DMS153 treated with DMSO at 0.1 percent for 48 hours (cell line): ENCODE measurements at regions not wholly inside any gene's neighbourhood (a gene's known extent, or its start where the extent isn't known, plus 50 kb on each side); places are given as distances from the start of the nearest gene placed in this dataset.

Source experiments
- DNase-seq: peaks from one replicate; lab custom pipeline; 2025; ENCODE audit not compliant: unreplicated experiment; lab: John Stamatoyannopoulos, UW

GRCh38 chr18:67692811-67693210 is 176.3 kb upstream of the DSEL start:
- DNase-seq: no peak

- no peak for DNase-seq
Measured at GRCh38 chr18:67682516-67682915, 166.0 kb upstream of the DSEL start.

- DNase-seq: no peak
Measured at GRCh38 chr18:67677489-67677888, 161.0 kb upstream of the DSEL start.

- DNase-seq: no peak
Measured at GRCh38 chr18:67672716-67673115, 156.2 kb upstream of the DSEL start.

- DNase-seq: no peak
Measured at GRCh38 chr18:67672155-67672554, 155.6 kb upstream of the DSEL start.

- no peak for DNase-seq
Measured at GRCh38 chr18:67670024-67670543, 153.6 kb upstream of the DSEL start.

GRCh38 chr18:67665266-67665665 is 148.7 kb upstream of the DSEL start:
- DNase-seq: no peak

- DNase-seq: no peak
Measured at GRCh38 chr18:67662996-67663395, 146.5 kb upstream of the DSEL start.

- no peak for DNase-seq
Measured at GRCh38 chr18:67661555-67661954, 145.0 kb upstream of the DSEL start.

- DNase-seq: no peak
Measured at GRCh38 chr18:67654101-67654500, 137.6 kb upstream of the DSEL start.

GRCh38 chr18:67652288-67652687 is 135.8 kb upstream of the DSEL start:
- DNase-seq: no peak

GRCh38 chr18:67651438-67651837 is 134.9 kb upstream of the DSEL start:
- DNase-seq: no peak

GRCh38 chr18:67650686-67651385 is 134.3 kb upstream of the DSEL start:
- DNase-seq: no peak

- DNase-seq: no peak
Measured at GRCh38 chr18:67646890-67647289, 130.4 kb upstream of the DSEL start.

GRCh38 chr18:67644226-67644625 is 127.7 kb upstream of the DSEL start:
- no peak for DNase-seq

- DNase-seq: no peak
Measured at GRCh38 chr18:67639872-67640271, 123.4 kb upstream of the DSEL start.

GRCh38 chr18:67636597-67637385 is 120.3 kb upstream of the DSEL start:
- no peak for DNase-seq

GRCh38 chr18:67634631-67635338 is 118.3 kb upstream of the DSEL start:
- DNase-seq: no peak

- no peak for DNase-seq
Measured at GRCh38 chr18:67633939-67634338, 117.4 kb upstream of the DSEL start.

GRCh38 chr18:67621906-67622305 is 105.4 kb upstream of the DSEL start:
- DNase-seq: no peak

- DNase-seq: no peak
Measured at GRCh38 chr18:67621049-67621713, 104.7 kb upstream of the DSEL start.
